AG04450 (cell line): ENCODE measurements at regions not wholly inside any gene's neighbourhood (a gene's known extent, or its start where the extent isn't known, plus 50 kb on each side); places are given as distances from the start of the nearest gene placed in this dataset.

Source experiments
- CTCF ChIA-PET: fragments of 300-600, 350-600 bp; formaldehyde crosslinking; extraction: SDS; loops from one replicate; lab custom pipeline; 2022; ENCODE audit warnings: antibody characterized with exemption, inconsistent platforms; lab: Charles Lee
- POLR2A ChIA-PET: fragments of 350-600 bp; formaldehyde crosslinking; extraction: SDS; loops from one replicate; lab custom pipeline; 2021; ENCODE audit warnings: antibody characterized with exemption, inconsistent platforms; lab: Yijun Ruan, JAX
- DNase-seq: peaks from one replicate; pipeline ENCODE4 v3.0.0-alpha.2; 2011; ENCODE audit warnings: low read depth, low spot score
- H3K27ac ChIP-seq: one replicate; pipeline ENCODE4 v1.5.1; 2012; ENCODE audit warnings: low read depth, low read length, control low read depth
- H3K27me3 ChIP-seq: one replicate; pipeline ENCODE4 v1.6.0; 2012; ENCODE audit warnings: low read length; ENCODE audit not compliant: control insufficient read depth, insufficient read depth
- H3K4me3 ChIP-seq: 2 replicates; pipeline ENCODE4 v1.5.1; 2011; ENCODE audit warnings: mild to moderate bottlenecking, low read depth, low read length, control low read depth
- H3K9me3 ChIP-seq: 2 replicates; pipeline ENCODE4 v1.5.1; 2012; ENCODE audit warnings: low read length; ENCODE audit not compliant: control insufficient read depth, insufficient read depth
- TF ChIP-seq, protein P1 (sequence below): IDR thresholded peaks from 2 replicates; pipeline ENCODE4 v1.5.1; 2011; ENCODE audit warnings: low read depth, low read length, control low read depth, inconsistent platforms

DNA sequence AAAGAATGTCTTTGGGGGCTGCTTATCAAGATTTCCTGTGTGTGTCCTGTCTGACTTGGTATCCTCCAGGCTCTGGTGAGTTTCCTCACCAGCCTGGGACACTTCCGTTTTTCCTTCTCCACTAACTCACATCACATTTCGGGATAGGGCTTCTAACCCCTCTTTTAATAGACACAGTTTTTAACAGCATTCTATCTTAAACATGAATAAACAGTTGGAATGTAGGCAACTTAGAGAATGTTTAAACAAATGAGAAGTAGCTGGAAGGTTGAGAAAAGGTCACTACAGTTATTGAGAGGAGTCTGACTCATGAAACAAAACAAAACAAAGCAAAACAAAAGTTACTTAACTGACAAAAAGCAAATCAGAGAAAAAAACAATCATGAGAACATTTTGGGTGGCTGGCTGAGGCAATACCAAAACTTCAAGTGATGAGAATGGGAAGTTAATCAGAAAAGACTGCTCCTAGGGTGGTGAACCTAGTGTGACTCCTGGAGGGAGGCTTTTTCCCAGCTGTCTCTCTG, 64.7 kb upstream of the CTSC start:
- TF ChIP-seq, protein P1, sequence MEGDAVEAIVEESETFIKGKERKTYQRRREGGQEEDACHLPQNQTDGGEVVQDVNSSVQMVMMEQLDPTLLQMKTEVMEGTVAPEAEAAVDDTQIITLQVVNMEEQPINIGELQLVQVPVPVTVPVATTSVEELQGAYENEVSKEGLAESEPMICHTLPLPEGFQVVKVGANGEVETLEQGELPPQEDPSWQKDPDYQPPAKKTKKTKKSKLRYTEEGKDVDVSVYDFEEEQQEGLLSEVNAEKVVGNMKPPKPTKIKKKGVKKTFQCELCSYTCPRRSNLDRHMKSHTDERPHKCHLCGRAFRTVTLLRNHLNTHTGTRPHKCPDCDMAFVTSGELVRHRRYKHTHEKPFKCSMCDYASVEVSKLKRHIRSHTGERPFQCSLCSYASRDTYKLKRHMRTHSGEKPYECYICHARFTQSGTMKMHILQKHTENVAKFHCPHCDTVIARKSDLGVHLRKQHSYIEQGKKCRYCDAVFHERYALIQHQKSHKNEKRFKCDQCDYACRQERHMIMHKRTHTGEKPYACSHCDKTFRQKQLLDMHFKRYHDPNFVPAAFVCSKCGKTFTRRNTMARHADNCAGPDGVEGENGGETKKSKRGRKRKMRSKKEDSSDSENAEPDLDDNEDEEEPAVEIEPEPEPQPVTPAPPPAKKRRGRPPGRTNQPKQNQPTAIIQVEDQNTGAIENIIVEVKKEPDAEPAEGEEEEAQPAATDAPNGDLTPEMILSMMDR = no peak
- DNase-seq = peak; percentile 82
- POLR2A ChIA-PET = interaction anchor here (0.6 to 1.5 kb wide), 7 partner anchors 9 to 142 kb away, joined by 3 to 9 read pairs (median 4); partner anchors contain the start of gene CTSC
- no peak overlapping the region for H3K4me3 ChIP-seq
- H3K27ac ChIP-seq = peak overlapping the region; percentile 86
- CTCF ChIA-PET = no interaction called here
- no peaks in the 10 kb centered on the region for H3K9me3 ChIP-seq
- no peaks in the 10 kb centered on the region for H3K27me3 ChIP-seq

DNA sequence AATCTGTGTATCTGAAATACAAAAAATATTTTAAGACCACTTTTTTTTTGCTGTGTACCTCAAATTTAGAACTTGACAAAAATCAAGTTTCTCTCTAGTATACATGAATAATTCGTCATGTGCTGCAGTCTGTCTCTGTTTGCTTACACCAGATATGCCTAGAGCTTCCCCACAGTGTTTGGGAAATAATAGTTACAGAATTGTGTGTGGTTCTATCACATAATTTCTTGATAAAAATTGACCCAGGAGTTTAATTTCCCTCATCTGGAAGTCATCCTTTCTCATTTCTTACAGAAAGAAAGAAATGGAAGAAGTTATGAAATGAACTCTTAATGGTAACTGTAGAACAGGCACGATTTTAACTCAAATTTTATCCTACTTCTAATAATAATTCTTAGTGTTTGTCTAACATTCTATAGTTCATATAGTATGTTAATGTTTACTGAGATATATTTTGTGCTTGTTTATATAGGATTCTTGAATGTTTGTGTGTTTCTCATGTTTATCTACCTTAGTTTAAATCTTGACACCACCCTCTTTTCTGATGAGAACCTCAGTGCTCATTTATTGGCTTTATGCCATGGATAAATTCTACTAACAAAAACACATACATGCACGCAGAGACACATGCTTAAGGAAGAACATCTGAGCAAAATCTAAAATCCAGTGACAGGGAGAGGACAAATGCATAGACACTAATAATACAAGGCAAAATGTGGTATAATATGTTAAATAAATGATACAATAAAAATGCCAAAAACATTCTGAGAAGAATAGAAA, 61.4 kb upstream of the CTSC start:
- H3K4me3 ChIP-seq = no peak overlapping the region
- TF ChIP-seq, protein P1 = no peak
- DNase-seq = no peak
- no peaks in the 10 kb centered on the region for H3K9me3 ChIP-seq
- CTCF ChIA-PET = interaction anchor here (0.6 kb wide), 1 partner anchor 177 kb away, joined by 3 read pairs; no protein-coding TSS in a partner anchor
- no peak overlapping the region for H3K27ac ChIP-seq
- POLR2A ChIA-PET = interaction anchor here (0.5 kb wide), 1 partner anchor 69 kb away, joined by 4 read pairs; no protein-coding TSS in a partner anchor
- no peaks in the 10 kb centered on the region for H3K27me3 ChIP-seq

DNA sequence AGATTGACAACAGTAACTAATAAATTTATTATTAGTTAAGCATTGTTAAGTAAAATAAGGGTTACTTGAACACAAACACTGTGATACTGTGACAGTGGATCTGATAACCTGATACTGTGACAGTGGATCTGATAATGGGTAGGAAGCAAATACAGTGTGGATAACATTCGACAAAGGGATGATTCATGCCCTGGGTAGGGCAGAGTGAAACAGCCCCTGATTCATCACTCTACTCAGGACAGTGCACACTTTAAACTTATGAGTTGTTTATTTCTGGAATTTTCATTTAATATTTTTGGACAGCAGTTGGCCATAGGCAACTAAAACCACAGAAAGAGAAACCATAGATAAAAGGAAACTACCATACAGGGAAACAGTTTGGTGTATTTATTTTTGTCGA, 60.8 kb upstream of the CTSC start:
- Histone ChIP-seq H3K9me3 (no peaks in the 10 kb centered on the region), H3K4me3 (no peak overlapping the region), H3K27ac (no peak overlapping the region), H3K27me3 (no peaks in the 10 kb centered on the region)
- ChIA-PET POLR2A (no interaction called here), CTCF (no interaction called here)
- TF ChIP-seq, protein P1 = no peak
- no peak for DNase-seq

DNA sequence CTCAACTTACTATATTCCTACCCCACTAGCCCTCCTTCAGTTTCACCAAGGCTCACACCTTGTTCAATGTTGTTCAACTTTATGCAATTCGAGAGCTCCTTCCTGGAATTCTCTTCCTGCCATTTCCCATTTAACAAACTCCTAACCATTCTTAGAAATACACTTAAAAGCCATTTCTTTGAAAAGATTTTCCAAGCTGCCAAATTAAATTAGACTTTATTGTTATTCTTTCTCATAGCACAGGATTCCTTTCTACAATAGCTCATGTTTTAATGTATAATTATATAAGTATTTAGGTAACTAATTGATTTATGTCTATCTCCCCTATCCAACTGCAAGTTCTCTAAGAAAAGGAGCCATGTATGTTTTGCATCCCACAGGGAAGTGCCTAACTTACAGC, 52.7 kb upstream of the CTSC start:
- Histone ChIP-seq H3K4me3 (no peak overlapping the region), H3K9me3 (no peaks in the 10 kb centered on the region), H3K27me3 (no peaks in the 10 kb centered on the region), H3K27ac (no peak overlapping the region)
- POLR2A ChIA-PET = no interaction called here
- CTCF ChIA-PET = interaction anchor here (0.5 kb wide), 1 partner anchor 473 kb away, joined by 9 read pairs; no protein-coding TSS in a partner anchor
- TF ChIP-seq, protein P1 = no peak
- DNase-seq = no peak

DNA sequence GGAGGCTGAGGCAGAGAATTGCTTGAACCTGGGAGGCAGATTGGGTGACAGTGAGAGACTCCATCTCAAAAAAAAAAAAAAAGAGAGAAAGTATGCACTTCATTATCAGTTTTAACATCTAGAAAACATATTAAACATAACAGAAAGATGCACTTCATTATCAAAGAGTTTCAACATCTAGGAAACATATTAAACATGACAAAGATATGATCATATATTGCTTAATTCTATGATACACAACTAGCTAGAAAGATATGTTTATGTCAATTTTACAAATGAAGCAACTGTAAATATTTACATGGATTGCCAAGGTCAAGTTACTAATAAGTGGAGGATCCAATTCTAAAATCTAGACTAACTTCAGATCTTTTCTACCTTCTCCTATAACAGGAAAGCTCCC, 50.4 kb upstream of the CTSC start:
- TF ChIP-seq, protein P1 = no peak
- ChIA-PET CTCF (interaction anchor here (1.0 kb wide), 1 partner anchor 156 kb away, joined by 4 read pairs; no protein-coding TSS in a partner anchor), POLR2A (no interaction called here)
- H3K27ac ChIP-seq = no peak overlapping the region
- DNase-seq = no peak
- H3K27me3 ChIP-seq = no peaks in the 10 kb centered on the region
- H3K4me3 ChIP-seq = no peak overlapping the region
- no peaks in the 10 kb centered on the region for H3K9me3 ChIP-seq
